ENCODE measurements at regions not wholly inside any gene's neighbourhood (a gene's known extent, or its start where the extent isn't known, plus 50 kb on each side); places are given as distances from the start of the nearest gene placed in this dataset.

DNA sequence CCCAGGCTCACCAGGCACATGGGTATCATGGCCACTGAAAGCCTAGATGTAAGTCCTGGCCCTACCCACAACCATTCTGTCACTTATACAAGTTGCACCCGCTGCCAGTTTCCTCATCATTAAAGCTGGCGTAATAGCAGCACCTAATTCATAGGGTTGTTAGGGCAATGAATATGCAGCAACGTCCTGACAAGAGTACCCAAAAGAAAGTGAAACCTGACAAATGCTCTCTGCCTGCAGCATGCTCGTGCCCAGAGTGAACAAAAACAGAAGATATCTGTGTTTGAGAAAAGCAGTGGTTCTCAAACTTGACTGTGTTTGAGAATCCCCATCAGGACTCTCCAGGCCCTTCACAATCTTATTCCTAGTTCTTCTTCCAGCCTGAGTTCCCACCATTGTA, 632.4 kb downstream of the SEMA5A start:
- TF ChIP-seq, protein P1, sequence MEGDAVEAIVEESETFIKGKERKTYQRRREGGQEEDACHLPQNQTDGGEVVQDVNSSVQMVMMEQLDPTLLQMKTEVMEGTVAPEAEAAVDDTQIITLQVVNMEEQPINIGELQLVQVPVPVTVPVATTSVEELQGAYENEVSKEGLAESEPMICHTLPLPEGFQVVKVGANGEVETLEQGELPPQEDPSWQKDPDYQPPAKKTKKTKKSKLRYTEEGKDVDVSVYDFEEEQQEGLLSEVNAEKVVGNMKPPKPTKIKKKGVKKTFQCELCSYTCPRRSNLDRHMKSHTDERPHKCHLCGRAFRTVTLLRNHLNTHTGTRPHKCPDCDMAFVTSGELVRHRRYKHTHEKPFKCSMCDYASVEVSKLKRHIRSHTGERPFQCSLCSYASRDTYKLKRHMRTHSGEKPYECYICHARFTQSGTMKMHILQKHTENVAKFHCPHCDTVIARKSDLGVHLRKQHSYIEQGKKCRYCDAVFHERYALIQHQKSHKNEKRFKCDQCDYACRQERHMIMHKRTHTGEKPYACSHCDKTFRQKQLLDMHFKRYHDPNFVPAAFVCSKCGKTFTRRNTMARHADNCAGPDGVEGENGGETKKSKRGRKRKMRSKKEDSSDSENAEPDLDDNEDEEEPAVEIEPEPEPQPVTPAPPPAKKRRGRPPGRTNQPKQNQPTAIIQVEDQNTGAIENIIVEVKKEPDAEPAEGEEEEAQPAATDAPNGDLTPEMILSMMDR (IDR thresholded peaks at IDR 0.05), result no peak
- Histone ChIP-seq H3K36me3 (ENCODE audit: control insufficient read depth, insufficient read depth, low read length) (no peaks in the 10 kb centered on the region), H2AFZ (no peak overlapping the region), H3K27ac (no peak overlapping the region), H3K4me1 (no peaks in the 10 kb centered on the region), H3K4me3 (ENCODE audit: low read depth, low read length) (no peak overlapping the region), H3K9ac (no peak overlapping the region), H3K9me3 (ENCODE audit: control insufficient read depth, low read length) (no peaks in the 10 kb centered on the region), H3K4me2 (ENCODE audit: low read length) (no peak overlapping the region), H3K27me3 (ENCODE audit: control insufficient read depth, insufficient read depth, low read length) (no peaks in the 10 kb centered on the region), H3K79me2 (no peaks in the 10 kb centered on the region)

DNA sequence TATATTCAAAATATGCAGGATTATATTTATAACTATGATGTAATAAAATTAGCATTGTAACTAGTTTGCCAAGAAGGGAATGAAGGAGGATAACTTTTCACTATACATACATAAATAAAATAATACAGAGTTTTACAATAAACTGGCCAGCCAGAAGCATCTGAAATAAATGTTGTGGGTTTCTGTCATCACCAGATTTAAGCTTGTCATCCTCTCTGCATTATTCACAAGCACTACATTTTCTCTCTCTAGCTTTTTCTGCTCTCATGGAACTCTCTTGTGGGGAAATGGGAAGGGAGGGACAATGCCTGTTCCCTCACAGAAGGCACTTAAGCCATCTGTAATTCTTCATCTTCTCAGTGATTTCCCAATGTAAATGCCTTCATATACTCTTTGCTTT, 626.8 kb downstream of the SEMA5A start:
- H3K4me2 ChIP-seq (ENCODE audit: low read length), result no peak overlapping the region
- no peaks in the 10 kb centered on the region for H3K79me2 ChIP-seq
- TF ChIP-seq, protein P1 (IDR thresholded peaks at IDR 0.05), result no peak
- H3K9me3 ChIP-seq (ENCODE audit: control insufficient read depth, low read length), result no peaks in the 10 kb centered on the region
- H3K27ac ChIP-seq, result no peak overlapping the region
- H3K4me1 ChIP-seq, result no peaks in the 10 kb centered on the region
- H3K36me3 ChIP-seq (ENCODE audit: control insufficient read depth, insufficient read depth, low read length), result no peaks in the 10 kb centered on the region
- H3K27me3 ChIP-seq (ENCODE audit: control insufficient read depth, insufficient read depth, low read length), result no peaks in the 10 kb centered on the region
- H2AFZ ChIP-seq, result no peak overlapping the region
- no peak overlapping the region for H3K9ac ChIP-seq
- no peak overlapping the region for H3K4me3 ChIP-seq (ENCODE audit: low read depth, low read length)

DNA sequence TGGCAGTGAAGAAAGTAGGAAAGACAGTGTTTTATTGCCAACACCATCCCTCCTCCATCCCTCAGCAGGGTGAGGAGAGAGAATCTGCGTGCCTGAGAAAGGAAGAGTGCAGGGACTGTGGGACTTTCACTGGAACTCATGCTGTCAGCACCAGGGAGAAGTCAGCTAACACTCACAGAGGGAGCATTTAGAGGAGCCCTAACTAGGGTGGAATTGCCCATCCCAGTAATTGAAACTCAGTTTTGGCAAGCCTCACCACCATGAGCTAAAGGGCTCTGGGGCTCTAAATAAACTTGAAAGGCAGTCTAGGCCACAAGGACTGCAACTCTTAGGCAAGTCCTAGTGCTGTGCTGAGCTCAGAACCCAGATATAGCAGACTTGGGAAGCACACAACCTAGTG, 622.3 kb downstream of the SEMA5A start:
- Histone ChIP-seq H3K27me3 (ENCODE audit: control insufficient read depth, insufficient read depth, low read length) (no peaks in the 10 kb centered on the region), H2AFZ (no peak overlapping the region), H3K4me1 (no peaks in the 10 kb centered on the region), H3K36me3 (ENCODE audit: control insufficient read depth, insufficient read depth, low read length) (no peaks in the 10 kb centered on the region), H3K9me3 (ENCODE audit: control insufficient read depth, low read length) (no peaks in the 10 kb centered on the region), H3K79me2 (no peaks in the 10 kb centered on the region), H3K9ac (no peak overlapping the region), H3K27ac (no peak overlapping the region), H3K4me3 (ENCODE audit: low read depth, low read length) (no peak overlapping the region), H3K4me2 (ENCODE audit: low read length) (no peak overlapping the region)
- TF ChIP-seq, protein P1 (IDR thresholded peaks at IDR 0.05), result no peak

DNA sequence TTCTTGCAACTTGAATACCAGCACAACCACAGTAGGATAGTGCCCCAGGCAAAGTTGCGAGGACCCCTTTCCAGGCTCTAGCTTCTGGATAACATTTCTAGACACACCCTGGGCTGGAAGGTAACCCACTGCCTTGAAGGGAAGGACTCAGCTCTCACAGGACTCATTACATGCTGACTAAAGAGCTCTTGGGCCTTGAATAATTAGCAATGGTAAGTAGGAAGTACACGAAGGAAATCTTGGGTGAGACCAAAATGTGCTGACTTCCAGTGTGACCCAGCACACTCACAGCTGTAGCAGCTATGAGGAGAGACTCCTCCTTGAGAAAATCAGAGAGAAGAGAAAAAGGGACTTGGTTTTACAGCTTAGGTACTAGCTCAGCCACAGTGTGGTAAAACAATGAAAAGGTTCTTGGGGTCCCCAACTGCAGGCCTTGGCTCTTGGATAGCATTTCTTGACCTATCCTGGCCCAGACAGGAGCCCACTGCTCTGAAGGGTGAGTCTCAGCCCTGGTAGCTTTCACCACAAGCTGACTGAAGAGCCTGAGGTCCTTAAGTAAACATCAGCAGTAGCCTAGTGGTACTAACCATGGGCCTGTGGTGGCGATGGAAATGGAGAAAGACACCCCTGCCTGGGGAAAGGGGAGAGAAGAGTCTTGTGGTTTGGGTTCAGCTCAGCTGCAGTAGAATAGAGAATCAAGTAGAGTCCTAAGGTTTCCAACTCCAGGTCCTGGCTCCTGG, 621.7 kb downstream of the SEMA5A start:
- H3K27me3 ChIP-seq (ENCODE audit: control insufficient read depth, insufficient read depth, low read length), result no peaks in the 10 kb centered on the region
- H2AFZ ChIP-seq, result no peak overlapping the region
- no peak overlapping the region for H3K4me2 ChIP-seq (ENCODE audit: low read length)
- H3K9ac ChIP-seq, result no peak overlapping the region
- no peak overlapping the region for H3K27ac ChIP-seq
- no peaks in the 10 kb centered on the region for H3K4me1 ChIP-seq
- H3K9me3 ChIP-seq (ENCODE audit: control insufficient read depth, low read length), result no peaks in the 10 kb centered on the region
- no peak overlapping the region for H3K4me3 ChIP-seq (ENCODE audit: low read depth, low read length)
- H3K79me2 ChIP-seq, result no peaks in the 10 kb centered on the region
- TF ChIP-seq, protein P1 (IDR thresholded peaks at IDR 0.05), result no peak
- H3K36me3 ChIP-seq (ENCODE audit: control insufficient read depth, insufficient read depth, low read length), result no peaks in the 10 kb centered on the region

DNA sequence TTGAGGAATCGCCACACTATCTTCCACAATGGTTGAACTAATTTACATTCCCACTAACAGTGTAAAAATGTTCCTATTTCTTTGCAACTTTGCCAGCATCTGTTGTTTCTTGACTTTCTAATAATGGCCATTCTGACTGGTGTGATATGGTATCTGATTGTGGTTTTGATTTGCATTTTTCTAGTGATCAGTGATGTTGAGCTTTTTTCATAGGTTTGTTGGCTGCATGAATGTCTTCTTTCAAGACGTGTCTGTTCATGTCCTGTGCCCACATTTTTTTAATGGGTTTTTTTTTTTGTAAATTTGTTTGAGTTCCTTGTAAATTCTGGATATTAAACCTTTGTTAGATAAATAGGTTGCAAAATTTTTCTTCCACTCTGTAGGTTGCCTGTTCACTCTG, 615.9 kb downstream of the SEMA5A start:
- TF ChIP-seq, protein P1 (IDR thresholded peaks at IDR 0.05), result no peak
- Histone ChIP-seq H3K79me2 (no peaks in the 10 kb centered on the region), H3K4me2 (ENCODE audit: low read length) (no peak overlapping the region), H3K27ac (no peak overlapping the region), H3K4me1 (no peaks in the 10 kb centered on the region), H3K27me3 (ENCODE audit: control insufficient read depth, insufficient read depth, low read length) (no peaks in the 10 kb centered on the region), H3K9me3 (ENCODE audit: control insufficient read depth, low read length) (no peaks in the 10 kb centered on the region), H3K9ac (no peak overlapping the region), H3K4me3 (ENCODE audit: low read depth, low read length) (no peak overlapping the region), H3K36me3 (ENCODE audit: control insufficient read depth, insufficient read depth, low read length) (no peaks in the 10 kb centered on the region), H2AFZ (no peak overlapping the region)

Measured in parathyroid adenoma (tissue), 2 donors.